ENCODE measurements at regions not wholly inside any gene's neighbourhood (a gene's known extent, or its start where the extent isn't known, plus 50 kb on each side); places are given as distances from the start of the nearest gene placed in this dataset.

DNA sequence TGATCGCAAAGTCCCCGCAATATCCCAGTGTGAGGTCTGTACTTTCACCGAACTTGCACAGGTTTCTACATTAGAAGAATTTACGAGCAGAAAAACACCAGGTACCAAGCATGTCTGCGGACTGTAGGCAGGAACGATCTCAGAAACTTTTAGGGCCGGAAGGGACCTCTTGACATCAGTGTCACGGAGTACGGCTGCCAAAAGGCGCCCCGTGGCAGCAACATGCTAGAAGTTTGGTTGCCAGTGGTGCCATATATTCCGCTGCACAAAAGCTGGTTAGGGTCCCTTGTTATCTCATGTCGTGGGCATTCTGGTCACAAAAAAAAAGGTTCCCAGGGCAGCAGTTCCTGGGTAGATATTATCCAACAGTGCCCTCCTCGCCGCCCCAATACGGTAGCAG lies 61.0 kb upstream of the DCAF8L1 start:
- ChIA-PET POLR2A (no interaction called here), CTCF (ENCODE audit: low intra/inter-chr PET ratio, low total read pairs) (no interaction called here)
- no peak overlapping the region for H3K4me3 ChIP-seq (replicated peaks in 1 of 3; ENCODE audit: insufficient read depth in 1 of 3, low read depth in 2 of 3, low read length in 3 of 3)
- DNase-seq (ENCODE audit: low spot score) (no peak), ATAC-seq (no peak), FAIRE-seq (no peak)
- intact Hi-C loops (cut with micrococcal nuclease; ENCODE audit: unreplicated experiment) (no loop called here), in situ Hi-C loops (cut with HindIII; ENCODE audit: extremely low pct_ligation_motif_present, low pct_unique_long_range_greater_than_20kb) (no loop called here)
- no TSS peak for BruUV-seq (replicated peaks)
- no peak overlapping the region for H3K27ac ChIP-seq (ENCODE audit: extremely low read length, insufficient read depth, low read length)
- H2AFZ ChIP-seq (ENCODE audit: low read length) = no peak overlapping the region
- H3K36me3 ChIP-seq (replicated peaks in 1 of 2; ENCODE audit: control insufficient read depth in 1 of 2, insufficient read depth in 2 of 2, low read length in 2 of 2) = no peaks in the 10 kb centered on the region
- H3K9me3 ChIP-seq (ENCODE audit: low read length) = no peaks in the 10 kb centered on the region
- no peak overlapping the region for H3K4me2 ChIP-seq (ENCODE audit: low read depth, low read length)
- no peak overlapping the region for H3K9ac ChIP-seq (ENCODE audit: insufficient read depth, low read depth, low read length)
- 69% methylated on average over 11 of the region's 16 CpGs for WGBS (ENCODE audit: low lambda C conversion rate)
- H3K79me2 ChIP-seq (ENCODE audit: insufficient read depth, low read length) = no peaks in the 10 kb centered on the region
- no peak for TF ChIP-seq ISL2 (CRISPR knock-in tag; IDR thresholded peaks at IDR 0.05)
- no peak for TF ChIP-seq ZNF891 (CRISPR knock-in tag; IDR thresholded peaks at IDR 0.05)
- no peak for TF ChIP-seq NFYC (CRISPR knock-in tag; IDR thresholded peaks at IDR 0.05)
- TF ChIP-seq ZNF678 (CRISPR knock-in tag; IDR thresholded peaks at IDR 0.05) = no peak
- TF ChIP-seq ZFP91 (CRISPR knock-in tag; IDR thresholded peaks at IDR 0.05; ENCODE audit: borderline replicate concordance) = no peak
- TF ChIP-seq, protein P1, sequence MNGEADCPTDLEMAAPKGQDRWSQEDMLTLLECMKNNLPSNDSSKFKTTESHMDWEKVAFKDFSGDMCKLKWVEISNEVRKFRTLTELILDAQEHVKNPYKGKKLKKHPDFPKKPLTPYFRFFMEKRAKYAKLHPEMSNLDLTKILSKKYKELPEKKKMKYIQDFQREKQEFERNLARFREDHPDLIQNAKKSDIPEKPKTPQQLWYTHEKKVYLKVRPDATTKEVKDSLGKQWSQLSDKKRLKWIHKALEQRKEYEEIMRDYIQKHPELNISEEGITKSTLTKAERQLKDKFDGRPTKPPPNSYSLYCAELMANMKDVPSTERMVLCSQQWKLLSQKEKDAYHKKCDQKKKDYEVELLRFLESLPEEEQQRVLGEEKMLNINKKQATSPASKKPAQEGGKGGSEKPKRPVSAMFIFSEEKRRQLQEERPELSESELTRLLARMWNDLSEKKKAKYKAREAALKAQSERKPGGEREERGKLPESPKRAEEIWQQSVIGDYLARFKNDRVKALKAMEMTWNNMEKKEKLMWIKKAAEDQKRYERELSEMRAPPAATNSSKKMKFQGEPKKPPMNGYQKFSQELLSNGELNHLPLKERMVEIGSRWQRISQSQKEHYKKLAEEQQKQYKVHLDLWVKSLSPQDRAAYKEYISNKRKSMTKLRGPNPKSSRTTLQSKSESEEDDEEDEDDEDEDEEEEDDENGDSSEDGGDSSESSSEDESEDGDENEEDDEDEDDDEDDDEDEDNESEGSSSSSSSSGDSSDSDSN (CRISPR knock-in tag; IDR thresholded peaks at IDR 0.05) = no peak
- no peak for TF ChIP-seq MYPOP (CRISPR knock-in tag; IDR thresholded peaks at IDR 0.05)
- no peak for TF ChIP-seq ZNF614 (CRISPR knock-in tag; IDR thresholded peaks at IDR 0.05; ENCODE audit: borderline replicate concordance)
- TF ChIP-seq HNRNPL (IDR thresholded peaks at IDR 0.05; ENCODE audit: low read depth, low read length) = no peak
- TF ChIP-seq, protein P2, sequence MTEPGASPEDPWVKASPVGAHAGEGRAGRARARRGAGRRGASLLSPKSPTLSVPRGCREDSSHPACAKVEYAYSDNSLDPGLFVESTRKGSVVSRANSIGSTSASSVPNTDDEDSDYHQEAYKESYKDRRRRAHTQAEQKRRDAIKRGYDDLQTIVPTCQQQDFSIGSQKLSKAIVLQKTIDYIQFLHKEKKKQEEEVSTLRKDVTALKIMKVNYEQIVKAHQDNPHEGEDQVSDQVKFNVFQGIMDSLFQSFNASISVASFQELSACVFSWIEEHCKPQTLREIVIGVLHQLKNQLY (CRISPR knock-in tag; IDR thresholded peaks at IDR 0.05) = no peak
- TF ChIP-seq ZNF382 (CRISPR knock-in tag; IDR thresholded peaks at IDR 0.05; ENCODE audit: borderline replicate concordance) = no peak
- TF ChIP-seq ZFP1 (CRISPR knock-in tag; IDR thresholded peaks at IDR 0.05) = no peak
- TF ChIP-seq GPN1 (CRISPR knock-in tag; IDR thresholded peaks at IDR 0.05; ENCODE audit: borderline replicate concordance) = no peak
- TF ChIP-seq RFXANK (CRISPR knock-in tag; IDR thresholded peaks at IDR 0.05) = no peak
- no peak for TF ChIP-seq DMAP1 (CRISPR knock-in tag; IDR thresholded peaks at IDR 0.05)
- TF ChIP-seq STAG1 (CRISPR knock-in tag; IDR thresholded peaks at IDR 0.05) = no peak
- TF ChIP-seq PHF5A (CRISPR knock-in tag; IDR thresholded peaks at IDR 0.05; ENCODE audit: low read depth, unreplicated experiment) = no peak
- no peak for TF ChIP-seq SMAD9 (CRISPR knock-in tag; IDR thresholded peaks at IDR 0.05)
- H3K4me1 ChIP-seq (ENCODE audit: insufficient read depth, low read length) = no peaks in the 10 kb centered on the region
- H3K27me3 ChIP-seq (ENCODE audit: control insufficient read depth in 1 of 2, insufficient read depth in 2 of 2, low read length in 2 of 2) = no peaks in the 10 kb centered on the region
- no peaks in the 10 kb centered on the region for H4K20me1 ChIP-seq (ENCODE audit: insufficient read depth, low read length)
